ENCODE measurements at regions not wholly inside any gene's neighbourhood (a gene's known extent, or its start where the extent isn't known, plus 50 kb on each side); places are given as distances from the start of the nearest gene placed in this dataset.

DNA sequence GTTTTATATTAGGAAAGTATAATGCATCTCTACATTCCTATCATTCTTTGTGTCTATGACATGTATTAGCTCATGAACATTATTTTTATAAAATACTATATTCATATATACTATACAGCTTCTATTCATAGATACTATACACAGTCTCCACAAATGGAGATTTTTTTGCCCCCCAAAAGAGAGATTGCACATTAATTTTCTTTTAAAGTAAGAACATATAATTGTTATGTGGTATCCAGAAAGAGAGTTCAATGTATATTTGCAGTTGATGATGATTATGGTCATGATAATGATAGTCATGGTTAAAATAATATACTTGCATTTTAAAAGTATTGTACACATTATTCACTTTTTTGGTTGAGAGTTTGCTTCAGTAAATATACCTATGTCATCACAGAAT is 445.3 kb downstream of the DSC3 start:
- no peak for TF ChIP-seq POLR2A (IDR thresholded peaks at IDR 0.05)
- TF ChIP-seq, protein P1, sequence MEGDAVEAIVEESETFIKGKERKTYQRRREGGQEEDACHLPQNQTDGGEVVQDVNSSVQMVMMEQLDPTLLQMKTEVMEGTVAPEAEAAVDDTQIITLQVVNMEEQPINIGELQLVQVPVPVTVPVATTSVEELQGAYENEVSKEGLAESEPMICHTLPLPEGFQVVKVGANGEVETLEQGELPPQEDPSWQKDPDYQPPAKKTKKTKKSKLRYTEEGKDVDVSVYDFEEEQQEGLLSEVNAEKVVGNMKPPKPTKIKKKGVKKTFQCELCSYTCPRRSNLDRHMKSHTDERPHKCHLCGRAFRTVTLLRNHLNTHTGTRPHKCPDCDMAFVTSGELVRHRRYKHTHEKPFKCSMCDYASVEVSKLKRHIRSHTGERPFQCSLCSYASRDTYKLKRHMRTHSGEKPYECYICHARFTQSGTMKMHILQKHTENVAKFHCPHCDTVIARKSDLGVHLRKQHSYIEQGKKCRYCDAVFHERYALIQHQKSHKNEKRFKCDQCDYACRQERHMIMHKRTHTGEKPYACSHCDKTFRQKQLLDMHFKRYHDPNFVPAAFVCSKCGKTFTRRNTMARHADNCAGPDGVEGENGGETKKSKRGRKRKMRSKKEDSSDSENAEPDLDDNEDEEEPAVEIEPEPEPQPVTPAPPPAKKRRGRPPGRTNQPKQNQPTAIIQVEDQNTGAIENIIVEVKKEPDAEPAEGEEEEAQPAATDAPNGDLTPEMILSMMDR (IDR thresholded peaks at IDR 0.05), result no peak

Measured in lower leg skin (tissue), 3 donors.